G401.6 (cell line): ENCODE measurements at regions not wholly inside any gene's neighbourhood (a gene's known extent, or its start where the extent isn't known, plus 50 kb on each side); places are given as distances from the start of the nearest gene placed in this dataset.
"Not testable (repeated sequence)": the region's sequence is repeated elsewhere in the genome, so short reads cannot be mapped to it uniquely, and the experiment has no call there.

Source experiments
- FAIRE-seq: peaks from 2 replicates; lab custom pipeline; 2012; peaks lifted over from hg19 to GRCh38; lab: Jason Lieb, UNC

DNA sequence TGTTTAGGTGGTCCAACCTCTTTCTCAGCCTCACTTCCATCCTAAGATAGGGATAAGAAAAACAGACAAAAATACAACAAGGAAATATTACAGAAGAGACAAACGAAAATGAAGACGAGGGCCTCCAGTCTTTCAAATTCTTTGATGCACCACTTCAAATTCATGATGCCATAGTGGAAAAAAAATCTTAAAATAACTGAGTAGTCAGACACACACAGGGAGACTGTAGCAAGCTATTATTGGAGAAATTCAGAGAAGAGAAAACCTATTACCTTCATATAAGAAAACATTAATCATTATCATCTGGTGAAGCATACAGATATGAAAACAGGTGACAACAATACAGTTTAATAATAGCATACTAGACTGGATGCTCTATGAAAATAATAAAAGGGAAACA is 548.2 kb downstream of the KCTD12 start:
- no peak for FAIRE-seq

DNA sequence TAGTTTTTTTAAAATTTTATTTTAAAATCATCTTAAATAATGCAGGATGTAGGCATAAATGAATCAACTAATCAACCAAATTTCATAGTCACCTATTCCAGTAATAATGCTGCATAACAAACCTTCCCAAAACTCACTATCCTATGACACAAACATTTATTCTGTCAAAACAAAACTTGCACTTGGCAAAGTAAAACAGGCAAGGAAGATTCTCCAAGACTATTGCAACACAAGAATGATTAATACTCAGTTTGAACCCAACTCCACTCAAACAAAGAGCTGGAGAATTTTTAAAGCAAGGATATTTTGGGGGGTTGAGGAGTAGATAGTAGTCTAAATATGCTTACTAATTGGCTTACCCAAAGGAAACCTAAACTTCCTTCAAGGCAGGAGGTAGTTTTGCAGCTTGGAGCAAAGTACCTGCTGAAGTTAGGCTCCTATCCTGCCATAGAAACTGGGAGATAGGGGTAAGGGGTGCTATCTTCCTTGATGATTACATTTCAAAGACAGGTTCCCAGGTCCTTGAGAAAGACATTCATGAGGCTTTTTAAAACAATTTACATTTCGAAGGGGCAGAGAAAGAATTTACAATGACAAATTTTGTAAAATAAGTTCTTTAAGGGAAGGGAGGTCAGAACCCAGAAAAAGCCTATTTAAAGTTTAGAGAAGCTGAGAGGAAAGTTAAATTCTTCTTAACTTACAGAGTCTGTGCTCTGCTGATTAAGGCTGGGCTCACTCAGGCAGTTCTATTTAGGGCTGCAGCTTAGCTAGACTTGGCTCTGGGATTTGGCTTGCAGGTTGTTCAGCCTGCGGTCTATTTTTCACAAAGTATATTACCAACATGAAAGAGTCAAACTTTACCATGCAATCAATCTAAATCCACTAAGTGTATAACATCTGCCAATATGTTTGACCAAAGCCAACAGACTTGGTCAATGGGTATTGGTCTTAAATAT is 549.0 kb downstream of the KCTD12 start:
- FAIRE-seq, result no peak

GRCh38 chr13:76335463-76335862 is 550.7 kb downstream of the KCTD12 start:
- FAIRE-seq, result no peak

- no peak for FAIRE-seq
These were observed 554.1 kb downstream of the KCTD12 start for GRCh38 chr13:76331943-76332712.

- FAIRE-seq, result no peak
These were observed 555.4 kb downstream of the KCTD12 start for GRCh38 chr13:76330761-76331160.

DNA sequence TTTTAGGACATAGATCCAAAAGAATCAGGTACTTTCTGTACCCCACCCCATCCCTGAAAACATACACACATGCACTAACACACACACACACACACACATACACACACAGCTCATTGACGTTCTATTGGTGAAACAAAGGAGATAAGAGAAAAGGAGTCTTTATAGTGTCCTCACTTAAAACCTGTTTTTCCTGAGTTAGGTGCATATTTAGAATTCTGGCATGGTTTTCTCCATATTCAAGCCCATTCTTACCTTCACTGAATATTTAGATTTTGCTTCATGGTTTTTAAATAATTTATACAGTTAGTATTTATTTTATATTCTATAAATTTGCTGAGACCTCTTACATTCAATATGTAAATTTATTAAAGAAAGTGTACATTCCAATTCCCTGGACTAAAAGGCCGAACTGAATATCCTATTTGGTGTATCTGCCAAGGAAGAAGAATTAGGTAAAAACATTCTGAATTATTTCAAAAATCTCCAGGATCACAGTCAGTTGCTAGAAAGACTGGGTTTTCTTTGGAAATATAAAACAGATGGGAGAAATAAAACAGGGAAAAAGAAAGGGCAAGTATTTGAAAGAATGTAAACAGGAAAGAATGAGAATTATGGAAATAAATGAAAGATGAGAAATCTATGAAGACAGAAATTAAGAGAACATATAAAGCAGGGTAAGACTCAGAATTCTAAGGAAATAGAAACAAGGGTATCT is 556.2 kb downstream of the KCTD12 start:
- FAIRE-seq, result no peak

DNA sequence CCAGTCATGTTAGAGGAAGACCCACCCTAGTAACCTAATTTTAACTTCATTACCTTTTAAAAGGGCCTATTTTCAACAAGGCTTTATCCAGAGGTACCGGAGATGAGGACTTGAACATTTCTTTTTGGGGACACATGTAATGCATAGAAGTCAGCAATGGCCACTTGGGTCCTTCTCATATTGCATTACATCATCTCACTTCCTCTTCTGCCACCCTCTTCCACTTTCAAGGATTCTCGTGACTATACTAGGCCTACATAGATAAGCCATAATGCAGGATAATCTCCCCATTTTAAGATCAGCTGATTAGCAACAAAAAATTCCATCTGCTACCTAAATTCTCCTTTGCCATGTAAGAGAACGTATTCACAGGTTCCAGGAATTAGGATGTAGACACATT is 557.2 kb downstream of the KCTD12 start:
- no peak for FAIRE-seq

DNA sequence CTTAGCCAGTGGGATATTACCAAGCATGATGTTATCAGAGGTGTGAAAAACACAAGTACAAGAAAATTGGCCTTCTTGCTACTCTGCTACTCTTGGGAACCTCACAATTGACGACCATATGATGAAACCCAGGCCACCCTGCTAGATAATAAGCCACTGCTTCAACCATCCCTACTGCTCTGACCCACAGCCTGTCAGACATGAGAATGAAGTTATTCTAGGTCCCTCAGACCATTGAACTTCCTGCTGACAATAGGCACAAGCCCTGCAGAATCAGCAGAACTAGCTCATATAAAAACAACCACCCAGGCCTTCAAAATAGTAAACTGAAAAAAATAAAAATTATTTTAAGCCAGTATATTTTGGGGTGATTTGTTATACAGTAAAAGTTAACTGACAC is 559.9 kb downstream of the KCTD12 start:
- FAIRE-seq, result no peak

- FAIRE-seq, result no peak
These were observed 566.3 kb downstream of the KCTD12 start for GRCh38 chr13:76319921-76320320.

DNA sequence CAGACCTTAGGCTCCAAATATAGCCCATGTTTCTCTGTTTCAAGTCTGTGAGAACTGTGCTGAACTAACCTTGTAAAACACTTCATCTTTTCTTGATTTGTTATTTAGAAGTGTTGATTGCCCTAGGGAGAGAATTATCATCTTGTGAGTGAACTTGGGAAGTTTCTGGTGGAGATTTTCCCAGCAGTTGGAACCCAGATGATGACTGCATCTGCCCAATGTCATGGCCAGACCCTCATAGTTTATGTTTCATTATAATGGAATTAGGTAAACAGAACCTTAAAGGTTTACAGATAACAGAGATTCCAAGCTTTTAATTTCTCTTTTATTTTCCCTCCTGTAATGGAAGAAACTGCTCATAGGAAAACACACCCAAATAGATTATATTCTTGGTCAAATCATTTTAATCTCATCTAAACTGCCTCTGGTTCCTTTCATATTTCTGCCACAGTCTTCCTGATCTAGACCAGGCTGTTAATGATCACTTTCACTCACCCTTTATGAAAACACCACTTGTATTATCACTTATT is 569.1 kb downstream of the KCTD12 start:
- FAIRE-seq, result no peak

- FAIRE-seq, result no peak
These were observed 571.7 kb downstream of the KCTD12 start for GRCh38 chr13:76314495-76314894.

GRCh38 chr13:76307142-76307541 is 579.1 kb downstream of the KCTD12 start:
- FAIRE-seq, result no peak

- no peak for FAIRE-seq
These were observed 585.5 kb downstream of the KCTD12 start for GRCh38 chr13:76300688-76301087.

DNA sequence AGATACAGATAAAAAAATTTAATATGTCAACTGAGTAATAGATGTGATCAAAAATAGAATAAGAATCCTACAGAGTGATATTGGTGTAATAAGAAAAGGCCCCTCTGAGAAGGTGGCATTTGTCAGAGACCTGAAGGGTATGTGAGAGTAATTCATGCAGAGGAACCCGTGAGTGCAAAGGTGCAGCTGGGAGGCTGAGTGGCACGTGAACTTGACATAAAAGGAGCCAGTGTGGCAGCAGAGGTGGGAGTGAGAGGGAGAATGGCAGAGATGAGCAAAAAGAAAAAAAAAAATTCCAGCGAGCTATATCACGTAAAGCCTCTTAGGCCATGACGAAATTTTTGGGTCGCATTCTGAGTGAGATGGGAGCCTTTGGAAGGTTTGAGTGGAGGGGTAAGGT is 588.9 kb downstream of the KCTD12 start:
- FAIRE-seq, result no peak

- no peak for FAIRE-seq
These were observed 589.5 kb downstream of the KCTD12 start for GRCh38 chr13:76296751-76297150.

GRCh38 chr13:76295020-76295419 is 591.2 kb downstream of the KCTD12 start:
- FAIRE-seq, result not testable (repeated sequence)

- FAIRE-seq, result no peak
These were observed 592.5 kb downstream of the KCTD12 start for GRCh38 chr13:76293751-76294150.

- FAIRE-seq, result no peak
These were observed 592.9 kb downstream of the KCTD12 start for GRCh38 chr13:76293346-76293745.

DNA sequence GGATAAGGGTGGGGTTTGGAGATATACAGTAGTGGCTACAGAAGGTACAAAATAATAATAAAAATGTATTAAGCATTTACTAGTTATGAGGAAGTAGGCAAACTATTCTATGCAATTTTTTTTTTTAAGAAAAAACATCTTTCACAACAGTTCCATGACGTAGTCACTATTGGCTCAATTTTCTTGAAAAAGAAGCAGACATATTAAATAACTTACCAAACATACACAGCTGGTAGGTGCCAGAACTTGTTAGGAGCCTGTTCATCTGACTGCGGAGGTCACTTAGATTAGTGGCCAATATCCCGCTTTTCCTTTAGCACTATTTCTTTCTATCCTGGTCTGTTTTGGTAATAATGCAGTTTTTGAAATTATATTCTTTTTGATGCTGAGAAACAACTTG is 593.5 kb downstream of the KCTD12 start:
- no peak for FAIRE-seq

DNA sequence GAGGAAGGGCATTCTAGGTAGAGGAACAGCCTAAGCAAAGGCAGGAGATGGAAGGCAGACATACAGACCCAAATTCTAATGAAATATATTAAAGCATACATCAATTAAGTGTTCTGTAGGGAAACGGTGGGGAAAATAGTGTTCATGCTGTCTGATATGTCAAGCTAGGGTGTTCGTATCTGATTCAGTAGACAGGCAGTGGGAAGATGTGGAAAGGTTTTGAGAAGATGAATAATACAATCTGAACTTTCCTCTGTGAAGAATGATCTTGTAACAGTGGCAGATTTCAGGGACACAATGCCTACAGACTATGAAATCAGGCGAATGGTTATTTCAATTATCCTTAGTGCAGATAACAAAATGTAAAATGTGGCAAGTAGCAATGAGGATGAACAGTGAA is 594.2 kb downstream of the KCTD12 start:
- FAIRE-seq, result no peak

- no peak for FAIRE-seq
These were observed 596.6 kb downstream of the KCTD12 start for GRCh38 chr13:76289558-76289957.

DNA sequence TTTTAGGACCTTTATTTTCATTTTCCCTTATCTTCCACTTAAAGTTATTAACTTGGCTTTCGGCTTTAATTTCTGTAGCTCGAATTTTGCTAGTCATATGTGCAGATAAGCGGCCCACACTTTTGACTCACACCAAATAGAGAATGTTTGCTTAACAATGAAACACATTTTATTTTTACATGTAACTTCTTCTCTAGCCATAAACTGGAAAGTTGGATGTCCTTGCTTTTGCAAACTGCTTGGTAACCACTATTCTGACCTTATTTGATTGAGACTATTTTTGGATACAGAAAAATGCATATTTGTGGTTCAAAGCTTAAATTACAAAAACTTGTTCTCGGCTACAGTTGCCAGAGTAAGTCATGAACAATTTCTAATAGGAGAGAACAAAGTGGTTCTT is 600.0 kb downstream of the KCTD12 start:
- no peak for FAIRE-seq

DNA sequence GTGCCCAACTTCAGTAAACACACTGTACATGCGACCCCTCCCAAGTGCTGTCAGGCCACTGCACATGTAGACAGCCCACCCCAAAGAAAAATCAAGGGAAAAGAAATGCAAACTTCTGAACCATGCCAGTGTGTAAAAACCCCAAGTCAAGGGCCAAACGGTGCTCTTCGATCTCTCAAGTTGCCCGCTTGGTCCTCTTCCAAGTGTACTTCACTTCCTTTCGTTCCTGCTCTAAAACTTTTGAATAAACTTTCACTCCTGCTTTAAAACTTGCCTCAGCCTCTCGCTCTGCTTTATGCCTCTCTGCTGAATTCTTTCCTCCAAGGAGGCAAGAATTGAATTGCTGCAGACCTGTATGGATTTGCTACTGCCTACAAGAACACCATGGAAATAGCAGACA is 600.7 kb downstream of the KCTD12 start:
- no peak for FAIRE-seq
